LoVo (cell line): ENCODE measurements at regions not wholly inside any gene's neighbourhood (a gene's known extent, or its start where the extent isn't known, plus 50 kb on each side); places are given as distances from the start of the nearest gene placed in this dataset.
"Not testable (repeated sequence)": the region's sequence is repeated elsewhere in the genome, so short reads cannot be mapped to it uniquely, and the experiment has no call there.

Source experiments
- DNase-seq: peaks from one replicate; pipeline ENCODE4 v3.0.0-alpha.2; 2016; ENCODE audit warnings: low spot score

- no peak for DNase-seq
Measured at GRCh38 chr2:175353275-175353674, 171.8 kb upstream of the ATP5MC3 start.

DNA sequence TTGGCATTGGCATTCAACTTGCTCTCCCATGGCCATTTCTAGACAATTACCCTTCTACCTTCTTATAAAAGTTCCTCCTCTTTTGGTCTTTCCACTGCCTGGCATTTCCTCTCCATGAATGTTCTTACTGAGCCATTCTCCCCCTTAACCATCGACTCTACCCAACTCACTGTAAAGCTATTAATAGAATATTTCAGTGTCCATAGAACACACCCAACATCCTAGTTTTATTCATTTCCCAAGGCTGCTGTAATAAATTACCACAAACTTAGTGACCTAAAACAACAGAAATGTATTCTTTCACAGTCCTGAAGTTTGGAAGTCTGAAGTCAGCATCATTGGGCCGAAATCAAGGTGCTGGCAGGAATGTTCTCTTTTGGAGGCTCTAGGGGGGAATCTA lies 170.0 kb upstream of the ATP5MC3 start:
- no peak for DNase-seq

DNA sequence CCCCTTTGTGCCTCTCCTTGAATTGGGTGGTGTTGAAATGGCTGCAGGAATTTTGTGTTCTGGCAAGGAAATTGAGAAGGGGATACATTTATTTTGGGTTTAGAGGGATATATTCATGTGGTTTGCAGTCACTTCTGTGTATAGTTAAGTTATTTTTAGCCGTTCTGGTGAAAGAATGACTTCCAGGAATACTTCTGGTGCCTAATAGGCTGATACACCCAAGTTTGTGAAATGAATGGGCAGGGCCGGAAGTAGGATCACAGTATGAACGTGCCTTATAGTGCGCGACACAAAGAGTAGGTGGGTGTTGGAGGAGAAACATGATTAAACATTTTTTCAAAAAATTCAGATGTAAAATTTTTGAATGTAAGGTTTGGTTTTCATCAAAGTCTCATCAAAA lies 168.6 kb upstream of the ATP5MC3 start:
- no peak for DNase-seq

GRCh38 chr2:175342085-175342484 lies 160.6 kb upstream of the ATP5MC3 start:
- no peak for DNase-seq

GRCh38 chr2:175330195-175330594 lies 148.7 kb upstream of the ATP5MC3 start:
- no peak for DNase-seq

DNA sequence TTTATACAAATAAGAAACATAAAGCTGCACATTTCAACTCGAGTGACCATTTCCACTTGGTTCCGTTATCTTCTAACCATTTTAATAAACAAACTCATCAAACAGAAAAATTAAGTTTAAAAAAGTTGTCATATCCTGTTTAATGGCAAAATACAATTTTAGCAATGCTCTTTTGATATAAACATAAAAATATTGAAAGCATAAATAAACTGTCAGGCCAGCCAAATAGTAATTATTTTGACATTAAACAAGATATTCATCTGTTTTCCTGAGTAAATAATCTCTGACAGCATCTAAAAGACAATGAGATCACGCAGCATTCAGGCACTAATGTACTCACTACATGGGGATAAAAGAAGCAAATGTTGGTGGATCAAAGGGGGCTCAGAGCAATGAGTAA lies 145.3 kb upstream of the ATP5MC3 start:
- no peak for DNase-seq

- DNase-seq = not testable (repeated sequence)
Measured at GRCh38 chr2:175326164-175326563, 144.7 kb upstream of the ATP5MC3 start.

- no peak for DNase-seq
Measured at GRCh38 chr2:175323162-175323561, 141.7 kb upstream of the ATP5MC3 start.

DNA sequence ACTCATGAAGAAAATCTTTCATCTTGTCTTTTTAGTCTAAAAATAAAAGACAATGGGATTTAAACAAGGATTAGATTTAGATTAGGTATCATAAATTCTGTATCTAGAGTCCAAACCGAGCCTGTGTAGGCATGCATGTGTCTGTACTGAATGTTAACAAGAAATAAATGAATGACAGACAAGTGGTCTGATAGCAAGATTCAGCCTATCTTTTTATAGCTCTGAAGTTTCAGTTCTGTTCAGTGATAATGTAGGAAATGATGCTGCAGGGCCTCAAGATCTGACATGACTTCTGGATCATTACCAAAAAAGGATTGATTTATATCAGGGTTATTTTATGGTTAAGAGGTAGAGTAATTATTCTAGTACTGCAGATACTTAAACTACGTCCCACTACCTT lies 137.0 kb upstream of the ATP5MC3 start:
- no peak for DNase-seq

GRCh38 chr2:175317751-175318150 lies 136.2 kb upstream of the ATP5MC3 start:
- no peak for DNase-seq

GRCh38 chr2:175312137-175312536 lies 130.6 kb upstream of the ATP5MC3 start:
- DNase-seq = no peak

GRCh38 chr2:175310813-175311504 lies 129.4 kb upstream of the ATP5MC3 start:
- no peak for DNase-seq

DNA sequence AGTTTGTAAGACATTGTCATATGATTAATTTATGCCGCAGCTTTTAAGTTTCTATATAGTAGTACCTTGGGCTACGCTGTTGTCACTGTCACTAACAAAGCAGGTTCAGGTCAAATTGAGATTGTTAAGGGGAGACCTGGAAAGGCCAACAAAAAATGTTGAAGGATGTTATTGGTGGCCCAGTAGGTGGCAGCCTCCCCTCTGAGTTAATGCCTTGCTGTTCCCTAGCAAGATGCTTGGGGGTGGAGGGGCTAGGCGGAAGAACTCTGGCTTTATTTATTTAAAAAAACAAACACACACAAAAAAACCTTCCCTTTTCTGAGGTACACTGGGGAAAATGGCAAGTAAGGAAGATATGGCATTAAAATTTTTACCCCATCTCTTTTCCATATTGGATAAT lies 128.3 kb upstream of the ATP5MC3 start:
- peak; percentile 14 for DNase-seq

DNA sequence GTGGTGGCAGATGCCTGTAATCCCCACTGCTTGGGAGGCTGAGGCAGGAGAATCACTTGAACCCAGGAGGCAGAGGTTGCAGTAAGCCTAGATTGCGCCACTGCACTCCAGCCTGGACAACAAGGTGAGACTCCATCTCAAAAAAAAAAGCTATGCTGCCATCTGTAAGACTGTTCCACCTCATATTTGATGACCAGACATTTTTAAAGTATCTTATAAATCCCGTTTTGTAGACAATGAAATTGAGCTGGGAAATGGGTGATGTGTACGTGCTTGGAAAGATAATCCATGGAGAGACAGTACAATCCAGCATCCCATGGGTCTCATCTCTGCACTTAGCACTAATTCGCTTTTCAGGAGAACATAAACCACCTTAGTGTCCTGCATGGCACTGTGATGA lies 126.5 kb upstream of the ATP5MC3 start:
- DNase-seq = no peak

DNA sequence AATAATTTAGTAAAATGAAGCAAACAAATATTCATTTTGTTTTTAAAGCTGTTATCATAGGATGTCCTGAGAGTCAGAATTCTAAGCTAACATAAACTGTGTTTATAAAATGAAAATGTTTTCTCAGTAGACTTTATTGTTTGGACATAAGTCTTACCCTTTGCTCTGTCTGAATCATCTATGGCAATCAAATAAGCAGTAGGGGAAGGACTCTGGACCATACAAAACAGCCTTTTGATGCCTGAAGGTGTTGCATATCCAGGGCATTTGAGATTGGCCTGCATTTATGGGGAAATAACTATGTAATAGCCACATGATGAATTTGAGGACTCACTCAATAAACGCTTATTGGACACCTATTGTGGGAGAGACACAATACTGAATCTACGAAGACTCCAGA lies 123.0 kb upstream of the ATP5MC3 start:
- no peak for DNase-seq

GRCh38 chr2:175293776-175294175 lies 112.3 kb upstream of the ATP5MC3 start:
- DNase-seq = no peak

DNA sequence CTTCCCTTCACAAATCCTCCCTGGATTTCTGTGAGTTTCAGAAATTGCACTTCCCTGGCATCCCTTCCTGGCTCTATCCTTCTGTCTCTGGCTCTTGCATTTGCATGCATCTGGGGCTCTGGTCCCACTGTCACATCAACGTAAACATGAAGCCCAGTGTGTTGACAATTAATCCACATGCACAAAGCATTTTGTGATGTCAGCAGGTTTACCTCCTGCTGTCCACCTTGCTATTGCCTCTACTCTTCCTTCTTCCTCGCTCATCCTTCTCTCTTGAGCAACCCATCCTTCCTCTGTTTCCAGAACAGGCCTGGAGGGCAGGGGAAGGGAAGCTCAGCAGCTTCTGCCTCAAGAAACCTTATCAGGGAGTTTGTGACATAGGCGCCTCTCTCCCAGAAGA lies 111.7 kb upstream of the ATP5MC3 start:
- DNase-seq = no peak

DNA sequence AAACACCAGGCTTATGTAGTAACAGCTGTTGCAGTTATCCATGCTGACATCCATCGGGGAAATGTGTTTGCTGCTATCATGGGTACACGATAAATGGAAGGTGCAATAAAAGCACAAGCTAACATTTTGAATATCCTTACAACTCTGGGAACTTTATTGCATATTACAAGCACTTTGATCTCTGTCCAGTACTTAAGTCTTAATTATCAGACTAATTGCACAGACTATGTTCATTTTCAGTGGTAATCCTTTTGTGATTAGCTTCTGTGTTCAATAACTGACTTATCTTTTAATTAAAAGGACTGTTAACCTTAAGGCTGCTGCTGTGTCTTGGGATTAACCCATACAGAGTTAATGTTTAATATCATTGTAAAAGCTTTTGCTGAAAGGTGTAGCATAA lies 101.4 kb upstream of the ATP5MC3 start:
- no peak for DNase-seq

DNA sequence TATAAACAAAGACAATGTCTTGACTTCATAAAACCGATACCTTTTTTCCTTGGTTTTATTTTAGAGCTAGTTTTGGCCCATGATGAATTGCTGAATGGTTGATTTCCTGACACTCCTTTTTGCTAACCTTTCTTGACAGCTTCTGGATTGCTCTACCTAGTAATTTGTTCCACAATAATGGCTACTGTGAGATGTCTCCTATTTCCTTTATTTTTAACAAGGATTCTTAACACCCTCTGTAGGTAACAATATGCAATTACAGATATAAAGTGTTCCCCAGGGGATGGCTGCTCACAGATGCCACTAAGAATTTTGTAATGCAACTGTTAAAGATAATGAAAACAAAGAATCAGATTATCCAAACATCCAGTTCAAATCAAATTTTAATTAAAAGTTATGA lies 100.8 kb upstream of the ATP5MC3 start:
- DNase-seq = peak; percentile 50

- DNase-seq = no peak
Measured at GRCh38 chr2:175277772-175278171, 96.3 kb upstream of the ATP5MC3 start.

DNA sequence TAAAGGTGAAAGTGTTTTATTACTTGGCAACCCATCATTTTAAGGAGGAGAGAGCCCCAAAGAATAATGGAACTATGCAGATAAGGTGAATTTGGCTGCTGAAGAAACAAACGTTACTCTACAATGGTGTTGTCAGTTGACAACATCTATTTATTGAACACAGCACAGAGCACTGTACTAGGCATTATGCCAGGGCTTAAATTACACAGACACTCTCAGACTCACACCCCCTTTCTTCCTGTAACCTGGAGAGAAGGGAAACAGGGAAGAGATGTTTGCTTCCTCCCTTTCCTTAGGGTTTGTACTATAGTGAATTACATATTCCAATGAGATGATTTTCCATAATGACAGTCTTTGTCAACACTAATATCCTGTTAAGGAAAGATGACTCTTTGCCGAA lies 94.0 kb upstream of the ATP5MC3 start:
- DNase-seq = no peak

DNA sequence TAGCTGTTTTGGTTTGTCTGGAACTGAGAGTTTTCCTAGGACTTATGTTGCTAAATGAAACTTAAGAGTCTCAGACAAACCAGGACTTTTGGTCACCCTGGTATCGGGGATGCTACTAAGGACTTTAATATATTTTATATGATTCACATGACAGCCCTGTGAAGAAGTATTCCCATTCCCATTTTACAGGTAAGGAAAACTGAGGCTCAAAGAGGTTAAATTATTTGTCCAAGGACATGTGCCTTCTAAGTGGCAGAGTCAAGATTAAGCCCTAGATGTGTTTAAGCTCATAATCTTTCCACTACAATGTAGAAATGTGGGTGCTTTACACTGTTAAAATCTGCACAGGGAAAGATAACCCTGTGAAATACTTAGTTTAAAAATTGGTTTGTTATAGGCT lies 77.7 kb upstream of the ATP5MC3 start:
- DNase-seq = no peak

DNA sequence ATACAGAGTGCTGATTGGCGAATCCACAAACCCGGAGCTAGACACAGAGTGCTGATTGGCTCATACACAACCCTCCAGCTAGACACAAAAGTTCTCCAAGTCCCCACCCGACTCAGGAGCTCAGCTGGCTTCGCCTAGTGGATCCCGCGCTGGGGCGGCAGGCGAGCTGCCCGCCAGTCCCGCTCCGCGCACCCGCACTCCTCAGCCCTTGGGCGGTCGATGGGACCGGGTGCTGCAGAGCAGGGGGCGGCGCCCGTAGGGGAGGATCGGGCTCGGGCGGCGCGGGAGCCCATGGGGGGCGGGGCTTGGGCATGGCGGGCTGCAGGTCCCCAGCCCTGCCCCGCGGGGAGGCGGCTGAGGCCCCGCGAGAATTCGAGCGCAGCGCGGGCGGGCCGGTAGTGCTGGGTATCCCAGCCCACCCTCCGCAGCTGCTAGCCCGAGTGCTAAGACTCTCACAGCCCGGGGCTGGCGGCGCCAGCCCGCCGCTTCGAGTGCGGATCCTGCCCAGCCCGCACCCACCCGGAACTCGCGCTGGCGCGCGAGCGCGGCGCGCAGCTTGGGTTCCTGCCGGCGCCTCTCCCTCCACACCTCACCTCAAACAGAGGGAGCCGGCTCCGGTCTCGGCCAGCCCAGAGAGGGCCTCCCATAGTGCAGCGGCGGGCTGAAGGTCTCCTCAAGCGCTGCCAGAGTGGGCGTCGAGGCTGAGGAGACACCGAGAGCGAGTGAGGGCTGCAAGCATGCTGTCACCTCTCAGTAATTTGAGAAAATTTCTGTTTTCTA lies 75.5 kb upstream of the ATP5MC3 start:
- no peak for DNase-seq

- DNase-seq = not testable (repeated sequence)
Measured at GRCh38 chr2:175256391-175256790, 74.9 kb upstream of the ATP5MC3 start.
